SK-N-SH treated with all-trans-retinoic acid at 6 μM for 48 hours (cell line): ENCODE measurements at regions not wholly inside any gene's neighbourhood (a gene's known extent, or its start where the extent isn't known, plus 50 kb on each side); places are given as distances from the start of the nearest gene placed in this dataset.

ENCODE experiments used
- ARNTL ChIP-seq: fragments of 450-650 bp; formaldehyde crosslinking; IDR thresholded peaks from 2 replicates; pipeline ENCODE4 v1.5.0; 2020; ENCODE audit warnings: low read depth, mild to moderate bottlenecking, moderate library complexity, borderline replicate concordance
- GLIS3 ChIP-seq: fragments of 250-450 bp; sonication (Bioruptor Pico); IDR thresholded peaks from 2 replicates; pipeline ENCODE4 v1.5.0; 2020; ENCODE audit warnings: mild to moderate bottlenecking, moderate library complexity
- OSR1 ChIP-seq: fragments of 250-450 bp; sonication (Bioruptor Pico); IDR thresholded peaks from 2 replicates; pipeline ENCODE4 v1.8.0; 2022; ENCODE audit warnings: moderate library complexity, mild to moderate bottlenecking, inconsistent platforms
- RARB ChIP-seq: fragments of 250-450 bp; sonication (Bioruptor Pico); IDR thresholded peaks from 2 replicates; pipeline ENCODE4 v1.8.0; 2021; ENCODE audit warnings: mild to moderate bottlenecking, moderate library complexity
- TOX ChIP-seq: fragments of 250-450 bp; sonication (Bioruptor Pico); IDR thresholded peaks from 2 replicates; pipeline ENCODE4 v1.8.0; 2021; ENCODE audit warnings: mild to moderate bottlenecking, moderate library complexity, borderline replicate concordance
- ZFP30 ChIP-seq: fragments of 450-650 bp; formaldehyde crosslinking; IDR thresholded peaks from 2 replicates; pipeline ENCODE4 v1.5.0; 2022; ENCODE audit warnings: mild to moderate bottlenecking, moderate library complexity
- ZNF565 ChIP-seq: fragments of 450-650 bp; formaldehyde crosslinking; conservative IDR thresholded peaks from 2 replicates; pipeline ENCODE4 v1.5.0; 2020; ENCODE audit warnings: low read depth, mild to moderate bottlenecking, moderate library complexity
- ZNF8 ChIP-seq: fragments of 450-650 bp; formaldehyde crosslinking; IDR thresholded peaks from 2 replicates; pipeline ENCODE4 v1.5.0; 2020; ENCODE audit warnings: mild to moderate bottlenecking, moderate library complexity
- TF ChIP-seq, protein P1 (sequence below): fragments of 250-450 bp; sonication (Bioruptor Pico); IDR thresholded peaks from 2 replicates; pipeline ENCODE4 v1.8.0; 2021; ENCODE audit warnings: low read depth, mild to moderate bottlenecking, moderate library complexity, borderline replicate concordance
- TF ChIP-seq, protein P2 (sequence below): fragments of 250-450 bp; sonication (Bioruptor Pico); IDR thresholded peaks from 2 replicates; pipeline ENCODE4 v1.5.1; 2021; ENCODE audit warnings: mild to moderate bottlenecking, moderate library complexity
- TF ChIP-seq, protein P3 (sequence below): fragments of 250-450 bp; sonication (Bioruptor Pico); IDR thresholded peaks from 2 replicates; pipeline ENCODE4 v1.8.0; 2020; ENCODE audit warnings: mild to moderate bottlenecking, moderate library complexity, borderline replicate concordance
- TF ChIP-seq, protein P4 (sequence below): fragments of 250-450 bp; sonication (Bioruptor Pico); IDR thresholded peaks from 2 replicates; pipeline ENCODE4 v1.5.0; 2020; ENCODE audit warnings: mild to moderate bottlenecking, moderate library complexity

DNA sequence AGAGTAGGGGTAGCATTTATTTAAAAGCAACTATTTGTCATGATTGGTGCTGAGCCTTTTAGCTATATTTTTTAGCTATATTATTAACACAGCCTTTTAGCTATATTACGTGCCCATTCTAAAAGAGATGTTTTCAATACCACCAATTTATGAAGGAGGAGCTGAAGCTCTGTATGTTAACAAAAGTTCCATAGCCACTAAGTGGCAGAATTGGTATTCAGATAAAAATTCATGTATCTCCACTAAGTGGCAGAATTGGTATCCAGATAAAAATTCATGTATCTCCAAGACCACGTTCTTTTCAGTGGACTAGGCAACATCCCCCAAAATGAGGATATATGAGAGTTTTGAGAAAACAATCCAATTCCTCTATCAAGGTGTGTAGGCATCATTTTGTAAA, 268.6 kb downstream of the HGF start:
- TF ChIP-seq, protein P1, sequence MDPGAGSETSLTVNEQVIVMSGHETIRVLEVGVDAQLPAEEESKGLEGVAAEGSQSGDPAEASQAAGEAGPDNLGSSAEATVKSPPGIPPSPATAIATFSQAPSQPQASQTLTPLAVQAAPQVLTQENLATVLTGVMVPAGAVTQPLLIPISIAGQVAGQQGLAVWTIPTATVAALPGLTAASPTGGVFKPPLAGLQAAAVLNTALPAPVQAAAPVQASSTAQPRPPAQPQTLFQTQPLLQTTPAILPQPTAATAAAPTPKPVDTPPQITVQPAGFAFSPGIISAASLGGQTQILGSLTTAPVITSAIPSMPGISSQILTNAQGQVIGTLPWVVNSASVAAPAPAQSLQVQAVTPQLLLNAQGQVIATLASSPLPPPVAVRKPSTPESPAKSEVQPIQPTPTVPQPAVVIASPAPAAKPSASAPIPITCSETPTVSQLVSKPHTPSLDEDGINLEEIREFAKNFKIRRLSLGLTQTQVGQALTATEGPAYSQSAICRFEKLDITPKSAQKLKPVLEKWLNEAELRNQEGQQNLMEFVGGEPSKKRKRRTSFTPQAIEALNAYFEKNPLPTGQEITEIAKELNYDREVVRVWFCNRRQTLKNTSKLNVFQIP (CRISPR knock-in tag): no peak
- TF ChIP-seq, protein P2, sequence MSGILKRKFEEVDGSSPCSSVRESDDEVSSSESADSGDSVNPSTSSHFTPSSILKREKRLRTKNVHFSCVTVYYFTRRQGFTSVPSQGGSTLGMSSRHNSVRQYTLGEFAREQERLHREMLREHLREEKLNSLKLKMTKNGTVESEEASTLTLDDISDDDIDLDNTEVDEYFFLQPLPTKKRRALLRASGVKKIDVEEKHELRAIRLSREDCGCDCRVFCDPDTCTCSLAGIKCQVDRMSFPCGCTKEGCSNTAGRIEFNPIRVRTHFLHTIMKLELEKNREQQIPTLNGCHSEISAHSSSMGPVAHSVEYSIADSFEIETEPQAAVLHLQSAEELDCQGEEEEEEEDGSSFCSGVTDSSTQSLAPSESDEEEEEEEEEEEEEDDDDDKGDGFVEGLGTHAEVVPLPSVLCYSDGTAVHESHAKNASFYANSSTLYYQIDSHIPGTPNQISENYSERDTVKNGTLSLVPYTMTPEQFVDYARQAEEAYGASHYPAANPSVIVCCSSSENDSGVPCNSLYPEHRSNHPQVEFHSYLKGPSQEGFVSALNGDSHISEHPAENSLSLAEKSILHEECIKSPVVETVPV (CRISPR knock-in tag): no peak
- TF ChIP-seq ZNF565 (no peak), ZNF8 (CRISPR knock-in tag) (no peak), GLIS3 (CRISPR knock-in tag) (no peak), TOX (CRISPR knock-in tag) (no peak), RARB (CRISPR knock-in tag) (no peak), ZFP30 (CRISPR knock-in tag) (0 out of 2 replicates have a peak, but pooled peaks have one; percentile 2), OSR1 (CRISPR knock-in tag) (no peak), ARNTL (CRISPR knock-in tag) (no peak)
- TF ChIP-seq, protein P3, sequence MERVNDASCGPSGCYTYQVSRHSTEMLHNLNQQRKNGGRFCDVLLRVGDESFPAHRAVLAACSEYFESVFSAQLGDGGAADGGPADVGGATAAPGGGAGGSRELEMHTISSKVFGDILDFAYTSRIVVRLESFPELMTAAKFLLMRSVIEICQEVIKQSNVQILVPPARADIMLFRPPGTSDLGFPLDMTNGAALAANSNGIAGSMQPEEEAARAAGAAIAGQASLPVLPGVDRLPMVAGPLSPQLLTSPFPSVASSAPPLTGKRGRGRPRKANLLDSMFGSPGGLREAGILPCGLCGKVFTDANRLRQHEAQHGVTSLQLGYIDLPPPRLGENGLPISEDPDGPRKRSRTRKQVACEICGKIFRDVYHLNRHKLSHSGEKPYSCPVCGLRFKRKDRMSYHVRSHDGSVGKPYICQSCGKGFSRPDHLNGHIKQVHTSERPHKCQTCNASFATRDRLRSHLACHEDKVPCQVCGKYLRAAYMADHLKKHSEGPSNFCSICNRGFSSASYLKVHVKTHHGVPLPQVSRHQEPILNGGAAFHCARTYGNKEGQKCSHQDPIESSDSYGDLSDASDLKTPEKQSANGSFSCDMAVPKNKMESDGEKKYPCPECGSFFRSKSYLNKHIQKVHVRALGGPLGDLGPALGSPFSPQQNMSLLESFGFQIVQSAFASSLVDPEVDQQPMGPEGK (CRISPR knock-in tag): no peak
- TF ChIP-seq, protein P4, sequence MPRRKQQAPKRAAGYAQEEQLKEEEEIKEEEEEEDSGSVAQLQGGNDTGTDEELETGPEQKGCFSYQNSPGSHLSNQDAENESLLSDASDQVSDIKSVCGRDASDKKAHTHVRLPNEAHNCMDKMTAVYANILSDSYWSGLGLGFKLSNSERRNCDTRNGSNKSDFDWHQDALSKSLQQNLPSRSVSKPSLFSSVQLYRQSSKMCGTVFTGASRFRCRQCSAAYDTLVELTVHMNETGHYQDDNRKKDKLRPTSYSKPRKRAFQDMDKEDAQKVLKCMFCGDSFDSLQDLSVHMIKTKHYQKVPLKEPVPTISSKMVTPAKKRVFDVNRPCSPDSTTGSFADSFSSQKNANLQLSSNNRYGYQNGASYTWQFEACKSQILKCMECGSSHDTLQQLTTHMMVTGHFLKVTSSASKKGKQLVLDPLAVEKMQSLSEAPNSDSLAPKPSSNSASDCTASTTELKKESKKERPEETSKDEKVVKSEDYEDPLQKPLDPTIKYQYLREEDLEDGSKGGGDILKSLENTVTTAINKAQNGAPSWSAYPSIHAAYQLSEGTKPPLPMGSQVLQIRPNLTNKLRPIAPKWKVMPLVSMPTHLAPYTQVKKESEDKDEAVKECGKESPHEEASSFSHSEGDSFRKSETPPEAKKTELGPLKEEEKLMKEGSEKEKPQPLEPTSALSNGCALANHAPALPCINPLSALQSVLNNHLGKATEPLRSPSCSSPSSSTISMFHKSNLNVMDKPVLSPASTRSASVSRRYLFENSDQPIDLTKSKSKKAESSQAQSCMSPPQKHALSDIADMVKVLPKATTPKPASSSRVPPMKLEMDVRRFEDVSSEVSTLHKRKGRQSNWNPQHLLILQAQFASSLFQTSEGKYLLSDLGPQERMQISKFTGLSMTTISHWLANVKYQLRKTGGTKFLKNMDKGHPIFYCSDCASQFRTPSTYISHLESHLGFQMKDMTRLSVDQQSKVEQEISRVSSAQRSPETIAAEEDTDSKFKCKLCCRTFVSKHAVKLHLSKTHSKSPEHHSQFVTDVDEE (CRISPR knock-in tag): no peak
